Activated CD4-positive, CD25-positive, alpha-beta regulatory T cell treated with anti-CD3 and anti-CD28 coated beads, Interleukin-2, amount 50 U/mL, for 24 hours (primary cell): ENCODE measurements at regions not wholly inside any gene's neighbourhood (a gene's known extent, or its start where the extent isn't known, plus 50 kb on each side); places are given as distances from the start of the nearest gene placed in this dataset.

Experiments
- ATAC-seq, 2 donors: fragments of 150-1000 bp; cut with Tn5 transposase; one replicate each; pipeline ENCODE4 v1.10.0; 2021; ENCODE audit warnings: mild to moderate bottlenecking in 1 of 2, moderate library complexity in 1 of 2

GRCh38 chr13:79267560-79267959 lies 138.5 kb downstream of the RBM26 start:
- peak in 1 of 2 donors; percentile 41 for ATAC-seq

GRCh38 chr13:79258489-79258888 lies 147.6 kb downstream of the RBM26 start:
- ATAC-seq = no peak

GRCh38 chr13:79246578-79246949 lies 159.5 kb downstream of the RBM26 start:
- no peak for ATAC-seq

- ATAC-seq = no peak
These were observed 160.0 kb downstream of the RBM26 start for GRCh38 chr13:79245937-79246577.

GRCh38 chr13:79241697-79242096 lies 164.4 kb downstream of the RBM26 start:
- ATAC-seq = no peak

GRCh38 chr13:79237981-79238380 lies 168.1 kb downstream of the RBM26 start:
- no peak for ATAC-seq

GRCh38 chr13:79231887-79232286 lies 174.2 kb downstream of the RBM26 start:
- no peak for ATAC-seq

GRCh38 chr13:79229761-79230160 lies 176.3 kb downstream of the RBM26 start:
- no peak for ATAC-seq

- ATAC-seq = no peak
These were observed 177.1 kb downstream of the RBM26 start for GRCh38 chr13:79228972-79229371.

GRCh38 chr13:79227418-79227817 lies 178.6 kb downstream of the RBM26 start:
- no peak for ATAC-seq

- no peak for ATAC-seq
These were observed 179.1 kb downstream of the RBM26 start for GRCh38 chr13:79226938-79227337.

GRCh38 chr13:79226250-79226649 lies 179.8 kb downstream of the RBM26 start:
- no peak for ATAC-seq

- no peak for ATAC-seq
These were observed 180.4 kb downstream of the RBM26 start for GRCh38 chr13:79225487-79226232.

GRCh38 chr13:79222427-79223205 lies 183.4 kb downstream of the RBM26 start:
- no peak for ATAC-seq

- ATAC-seq = no peak
These were observed 193.9 kb downstream of the RBM26 start for GRCh38 chr13:79212064-79212619.

GRCh38 chr13:79211377-79211776 lies 194.7 kb downstream of the RBM26 start:
- ATAC-seq = no peak

GRCh38 chr13:79197933-79198332 lies 208.1 kb downstream of the RBM26 start:
- no peak for ATAC-seq

GRCh38 chr13:79196843-79197242 lies 209.2 kb downstream of the RBM26 start:
- ATAC-seq = peak in 1 of 2 donors; percentile 4

- peak; percentile 39 to 53 for ATAC-seq
These were observed 209.7 kb downstream of the RBM26 start for GRCh38 chr13:79196366-79196765.

GRCh38 chr13:79194727-79195126 lies 211.3 kb downstream of the RBM26 start:
- ATAC-seq = peak in 1 of 2 donors; percentile 3

GRCh38 chr13:79194272-79194671 lies 211.8 kb downstream of the RBM26 start:
- ATAC-seq = peak; percentile 96

- ATAC-seq = no peak
These were observed 214.6 kb downstream of the RBM26 start for GRCh38 chr13:79191501-79191900.

- ATAC-seq = no peak
These were observed 215.1 kb downstream of the RBM26 start for GRCh38 chr13:79190932-79191331.
